A549 (cell line): ENCODE measurements at regions not wholly inside any gene's neighbourhood (a gene's known extent, or its start where the extent isn't known, plus 50 kb on each side); places are given as distances from the start of the nearest gene placed in this dataset.

Experiments used
- EP300 ChIP-seq, 2 experiments: fragments of >200 bp; sonication (Bioruptor Twin); formaldehyde crosslinking; IDR thresholded peaks; 2 replicates in 1 of 2; 3 replicates in 1 of 2; pipeline ENCODE4 v1.6.1; 2016 to 2017
- KDM1A ChIP-seq: fragments of 200-600 bp; sonication (generic); IDR thresholded peaks from 2 replicates; pipeline ENCODE4 v1.6.1; 2016; ENCODE audit warnings: low read depth, mild to moderate bottlenecking
- KDM5A ChIP-seq: fragments of 200-600 bp; sonication (generic); IDR thresholded peaks from 2 replicates; pipeline ENCODE4 v1.6.1; 2016; ENCODE audit warnings: antibody characterized with exemption, mild to moderate bottlenecking
- MAFK ChIP-seq: fragments of 450-650 bp; IDR thresholded peaks from 2 replicates; pipeline ENCODE4 v1.6.1; 2014; ENCODE audit not compliant: partially characterized antibody
- MAX ChIP-seq: IDR thresholded peaks from 2 replicates; pipeline ENCODE4 v1.6.1; 2012
- POLR2A ChIP-seq: IDR thresholded peaks from 2 replicates; pipeline ENCODE4 v1.6.1; 2012; ENCODE audit warnings: mild to moderate bottlenecking, low read length
- SMC3 ChIP-seq: fragments of >200 bp; sonication (Bioruptor Twin); formaldehyde crosslinking; IDR thresholded peaks from 3 replicates; pipeline ENCODE4 v1.6.1; 2018; ENCODE audit warnings: inconsistent platforms
- TF ChIP-seq, protein P1 (sequence below): fragments of >200 bp; sonication (Bioruptor Twin); formaldehyde crosslinking; IDR thresholded peaks from 3 replicates; pipeline ENCODE4 v1.5.1; 2016
- TF ChIP-seq, protein P2 (sequence below): fragments of 150-350 bp; IDR thresholded peaks from 2 replicates; pipeline ENCODE4 v1.6.1; 2014; ENCODE audit warnings: low read depth, mild to moderate bottlenecking, low read length

DNA sequence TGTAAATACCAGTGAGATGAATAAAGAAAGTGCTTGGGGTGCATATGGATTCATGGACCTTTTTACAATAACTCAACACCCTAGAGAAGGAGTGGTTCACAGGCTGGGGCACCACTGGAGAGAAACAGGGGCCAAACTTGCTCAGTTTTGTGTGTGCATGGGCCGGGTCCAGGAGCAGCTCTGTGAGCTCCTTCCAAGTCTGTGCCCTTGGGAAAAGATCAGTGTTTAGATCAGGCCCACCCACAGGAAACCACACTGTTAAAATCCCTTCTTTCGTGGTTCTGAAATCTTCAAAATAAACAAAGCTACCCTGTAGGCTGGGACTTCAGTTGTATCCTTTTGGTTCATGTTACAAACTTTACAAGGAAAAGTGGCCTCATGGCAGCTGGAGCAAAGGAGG lies 156.1 kb upstream of the TMEM260 start:
- TF ChIP-seq EP300 (IDR thresholded peaks at IDR 0.05) (no peak), POLR2A (no peak), SMC3 (no peak), MAX (no peak), MAFK (no peak), KDM1A (no peak), KDM5A (no peak)
- TF ChIP-seq, protein P1, sequence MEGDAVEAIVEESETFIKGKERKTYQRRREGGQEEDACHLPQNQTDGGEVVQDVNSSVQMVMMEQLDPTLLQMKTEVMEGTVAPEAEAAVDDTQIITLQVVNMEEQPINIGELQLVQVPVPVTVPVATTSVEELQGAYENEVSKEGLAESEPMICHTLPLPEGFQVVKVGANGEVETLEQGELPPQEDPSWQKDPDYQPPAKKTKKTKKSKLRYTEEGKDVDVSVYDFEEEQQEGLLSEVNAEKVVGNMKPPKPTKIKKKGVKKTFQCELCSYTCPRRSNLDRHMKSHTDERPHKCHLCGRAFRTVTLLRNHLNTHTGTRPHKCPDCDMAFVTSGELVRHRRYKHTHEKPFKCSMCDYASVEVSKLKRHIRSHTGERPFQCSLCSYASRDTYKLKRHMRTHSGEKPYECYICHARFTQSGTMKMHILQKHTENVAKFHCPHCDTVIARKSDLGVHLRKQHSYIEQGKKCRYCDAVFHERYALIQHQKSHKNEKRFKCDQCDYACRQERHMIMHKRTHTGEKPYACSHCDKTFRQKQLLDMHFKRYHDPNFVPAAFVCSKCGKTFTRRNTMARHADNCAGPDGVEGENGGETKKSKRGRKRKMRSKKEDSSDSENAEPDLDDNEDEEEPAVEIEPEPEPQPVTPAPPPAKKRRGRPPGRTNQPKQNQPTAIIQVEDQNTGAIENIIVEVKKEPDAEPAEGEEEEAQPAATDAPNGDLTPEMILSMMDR, result no peak
- TF ChIP-seq, protein P2, sequence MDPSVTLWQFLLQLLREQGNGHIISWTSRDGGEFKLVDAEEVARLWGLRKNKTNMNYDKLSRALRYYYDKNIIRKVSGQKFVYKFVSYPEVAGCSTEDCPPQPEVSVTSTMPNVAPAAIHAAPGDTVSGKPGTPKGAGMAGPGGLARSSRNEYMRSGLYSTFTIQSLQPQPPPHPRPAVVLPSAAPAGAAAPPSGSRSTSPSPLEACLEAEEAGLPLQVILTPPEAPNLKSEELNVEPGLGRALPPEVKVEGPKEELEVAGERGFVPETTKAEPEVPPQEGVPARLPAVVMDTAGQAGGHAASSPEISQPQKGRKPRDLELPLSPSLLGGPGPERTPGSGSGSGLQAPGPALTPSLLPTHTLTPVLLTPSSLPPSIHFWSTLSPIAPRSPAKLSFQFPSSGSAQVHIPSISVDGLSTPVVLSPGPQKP, result no peak
